Myocyte (in vitro differentiated cells): ENCODE measurements at regions not wholly inside any gene's neighbourhood (a gene's known extent, or its start where the extent isn't known, plus 50 kb on each side); places are given as distances from the start of the nearest gene placed in this dataset.
A peak's percentile ranks its signal among the peaks of the same experiment; 100 is the strongest.

Experiments used
- DNase-seq: peaks from one replicate; pipeline ENCODE4 v3.0.0-alpha.2; 2012; ENCODE audit warnings: low read depth

- no peak for DNase-seq
Observed at GRCh38 chr2:176753205-176753604, 459.4 kb upstream of the HNRNPA3 start.

- no peak for DNase-seq
Observed at GRCh38 chr2:176753752-176754474, 458.7 kb upstream of the HNRNPA3 start.

GRCh38 chr2:176755537-176756135, 457.0 kb upstream of the HNRNPA3 start:
- no peak for DNase-seq

- no peak for DNase-seq
Observed at GRCh38 chr2:176758426-176758825, 454.2 kb upstream of the HNRNPA3 start.

GRCh38 chr2:176760439-176760838, 452.2 kb upstream of the HNRNPA3 start:
- no peak for DNase-seq

GRCh38 chr2:176763130-176763529, 449.5 kb upstream of the HNRNPA3 start:
- no peak for DNase-seq

GRCh38 chr2:176763851-176764404, 448.7 kb upstream of the HNRNPA3 start:
- no peak for DNase-seq

GRCh38 chr2:176764921-176765320, 447.7 kb upstream of the HNRNPA3 start:
- DNase-seq = no peak

GRCh38 chr2:176766005-176766404, 446.6 kb upstream of the HNRNPA3 start:
- no peak for DNase-seq

- no peak for DNase-seq
Observed at GRCh38 chr2:176768185-176768584, 444.4 kb upstream of the HNRNPA3 start.

- no peak for DNase-seq
Observed at GRCh38 chr2:176769021-176769420, 443.6 kb upstream of the HNRNPA3 start.

GRCh38 chr2:176769499-176770370, 442.9 kb upstream of the HNRNPA3 start:
- no peak for DNase-seq

- DNase-seq = no peak
Observed at GRCh38 chr2:176772816-176773215, 439.8 kb upstream of the HNRNPA3 start.

GRCh38 chr2:176774766-176775451, 437.7 kb upstream of the HNRNPA3 start:
- no peak for DNase-seq

GRCh38 chr2:176777262-176777661, 435.3 kb upstream of the HNRNPA3 start:
- DNase-seq = no peak

GRCh38 chr2:176779917-176780316, 432.7 kb upstream of the HNRNPA3 start:
- no peak for DNase-seq

- no peak for DNase-seq
Observed at GRCh38 chr2:176780348-176780747, 432.2 kb upstream of the HNRNPA3 start.

- no peak for DNase-seq
Observed at GRCh38 chr2:176781570-176782217, 430.9 kb upstream of the HNRNPA3 start.

- peak; percentile 2 for DNase-seq
Observed at GRCh38 chr2:176784633-176785200, 427.9 kb upstream of the HNRNPA3 start.

- DNase-seq = no peak
Observed at GRCh38 chr2:176789751-176790150, 422.8 kb upstream of the HNRNPA3 start.
